T-helper 17 cell (primary cell): ENCODE measurements at regions not wholly inside any gene's neighbourhood (a gene's known extent, or its start where the extent isn't known, plus 50 kb on each side); places are given as distances from the start of the nearest gene placed in this dataset.

Source experiments
- ATAC-seq: fragments of 150-1000 bp; cut with Tn5 transposase; 2 replicates; pipeline ENCODE4 v1.10.0; 2021; ENCODE audit warnings: mild to moderate bottlenecking, moderate library complexity
- DNase-seq, 3 donors: peaks; one replicate each; pipeline versions ENCODE4 v3.0.0 to v3.0.0-alpha.2; 2020 to 2021
- H3K9me3 ChIP-seq: one replicate; pipeline ENCODE4 v1.7.0; 2013; ENCODE audit warnings: low read length, mild to moderate bottlenecking; ENCODE audit not compliant: control insufficient read depth, poor library complexity, severe bottlenecking
- H3K27ac Mint-ChIP-seq: one replicate; pipeline ENCODE4 v1.8.0; 2022; ENCODE audit warnings: mild to moderate bottlenecking, moderate library complexity, mixed read lengths
- H3K27me3 Mint-ChIP-seq: one replicate; pipeline ENCODE4 v1.8.0; 2022; ENCODE audit warnings: mixed read lengths
- H3K36me3 Mint-ChIP-seq: one replicate; pipeline ENCODE4 v1.8.0; 2022; ENCODE audit warnings: low read depth, mixed read lengths
- H3K4me1 Mint-ChIP-seq: one replicate; pipeline ENCODE4 v1.8.0; 2022; ENCODE audit warnings: mild to moderate bottlenecking, mixed read lengths
- H3K4me3 Mint-ChIP-seq: one replicate; pipeline ENCODE4 v1.8.0; 2022; ENCODE audit warnings: mild to moderate bottlenecking, moderate library complexity, mixed read lengths

- Mint-ChIP-seq H3K36me3 (peaks cover 2% of the 10 kb centered on the region), H3K4me1 (no peaks in the 10 kb centered on the region), H3K27ac (no peak overlapping the region), H3K4me3 (no peak overlapping the region), H3K27me3 (peaks cover 20% of the 10 kb centered on the region)
- ATAC-seq: no peak
- H3K9me3 ChIP-seq: no peaks in the 10 kb centered on the region
- no peak for DNase-seq
Measured at GRCh38 chr3:5310509-5310908, 123.0 kb downstream of the EDEM1 start.

- no peak overlapping the region for H3K4me3 Mint-ChIP-seq
- H3K36me3 Mint-ChIP-seq: peaks cover 2% of the 10 kb centered on the region
- ATAC-seq (no peak), DNase-seq (no peak)
- H3K9me3 ChIP-seq: no peaks in the 10 kb centered on the region
- H3K4me1 Mint-ChIP-seq: no peaks in the 10 kb centered on the region
- no peak overlapping the region for H3K27ac Mint-ChIP-seq
- peaks cover 9% of the 10 kb centered on the region for H3K27me3 Mint-ChIP-seq
Measured at GRCh38 chr3:5312290-5312689, 124.8 kb downstream of the EDEM1 start.

- no peak overlapping the region for H3K27ac Mint-ChIP-seq
- no peaks in the 10 kb centered on the region for H3K4me1 Mint-ChIP-seq
- peaks cover 2% of the 10 kb centered on the region for H3K36me3 Mint-ChIP-seq
- H3K27me3 Mint-ChIP-seq: peaks cover 5% of the 10 kb centered on the region
- ATAC-seq: no peak
- DNase-seq: no peak
- H3K4me3 Mint-ChIP-seq: no peak overlapping the region
- H3K9me3 ChIP-seq: no peaks in the 10 kb centered on the region
Measured at GRCh38 chr3:5314897-5315296, 127.4 kb downstream of the EDEM1 start.

- no peak for ATAC-seq
- DNase-seq: no peak
- Mint-ChIP-seq H3K36me3 (no peaks in the 10 kb centered on the region), H3K4me1 (no peaks in the 10 kb centered on the region), H3K4me3 (no peak overlapping the region), H3K27me3 (peaks cover 5% of the 10 kb centered on the region), H3K27ac (no peak overlapping the region)
- no peaks in the 10 kb centered on the region for H3K9me3 ChIP-seq
Measured at GRCh38 chr3:5317557-5317956, 130.1 kb downstream of the EDEM1 start.

DNA sequence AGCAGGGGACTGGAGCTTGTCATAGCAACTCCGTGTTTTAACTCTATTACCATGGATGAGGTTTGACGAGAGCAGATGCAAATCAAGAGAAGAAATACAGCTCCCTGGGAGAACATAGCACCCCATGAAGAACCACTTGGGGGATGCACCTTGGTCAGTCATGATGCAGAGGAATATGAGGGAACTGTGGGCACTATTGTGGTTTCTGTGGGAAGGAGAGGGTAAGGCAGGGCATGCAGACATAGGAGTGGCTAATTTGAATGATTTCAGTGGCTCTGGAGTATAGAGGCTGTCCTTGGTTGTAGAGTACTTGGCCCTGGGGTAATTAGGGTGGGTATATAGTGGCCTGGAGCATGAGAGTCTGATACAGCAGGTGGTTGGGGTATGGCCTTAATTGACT, 131.9 kb downstream of the EDEM1 start:
- Mint-ChIP-seq H3K4me3 (no peak overlapping the region), H3K27ac (no peak overlapping the region), H3K36me3 (no peaks in the 10 kb centered on the region), H3K27me3 (peaks cover 7% of the 10 kb centered on the region), H3K4me1 (no peaks in the 10 kb centered on the region)
- DNase-seq: no peak
- no peak for ATAC-seq
- H3K9me3 ChIP-seq: no peaks in the 10 kb centered on the region

DNA sequence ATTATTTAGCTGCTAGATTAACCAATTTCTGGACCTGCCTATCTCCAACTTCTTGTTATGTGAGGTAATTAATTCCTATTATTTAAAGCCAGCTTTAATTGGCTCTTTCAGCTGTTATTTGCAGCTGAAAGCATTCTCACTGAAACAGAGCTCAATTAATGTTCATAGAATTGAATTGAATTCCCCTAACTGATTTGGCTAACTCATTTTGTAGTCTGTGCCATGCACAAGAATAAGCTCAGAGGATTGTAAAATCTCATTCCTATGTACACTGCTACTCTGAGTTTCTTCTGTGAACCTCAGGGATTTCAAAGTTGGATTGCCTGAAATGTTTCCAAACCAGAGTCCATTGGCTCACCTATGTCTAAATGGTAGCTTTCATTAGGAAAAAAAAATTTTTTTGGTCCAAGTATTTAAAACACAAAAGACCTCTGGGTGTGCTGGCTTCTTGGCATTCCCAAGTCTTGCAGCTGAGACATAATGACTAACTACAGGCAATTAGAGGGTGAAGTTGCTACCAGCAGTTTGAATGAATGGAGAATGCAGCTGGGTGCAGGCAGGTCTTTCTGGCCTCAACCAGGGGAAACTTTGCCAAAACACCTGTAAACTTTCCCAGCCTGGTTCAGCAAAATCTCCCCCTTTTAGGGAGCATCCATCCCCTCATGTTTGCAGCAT, 134.3 kb downstream of the EDEM1 start:
- Mint-ChIP-seq H3K4me3 (no peak overlapping the region), H3K36me3 (no peaks in the 10 kb centered on the region), H3K27me3 (peaks cover 7% of the 10 kb centered on the region), H3K27ac (no peak overlapping the region), H3K4me1 (no peaks in the 10 kb centered on the region)
- DNase-seq (no peak), ATAC-seq (no peak)
- no peaks in the 10 kb centered on the region for H3K9me3 ChIP-seq

DNA sequence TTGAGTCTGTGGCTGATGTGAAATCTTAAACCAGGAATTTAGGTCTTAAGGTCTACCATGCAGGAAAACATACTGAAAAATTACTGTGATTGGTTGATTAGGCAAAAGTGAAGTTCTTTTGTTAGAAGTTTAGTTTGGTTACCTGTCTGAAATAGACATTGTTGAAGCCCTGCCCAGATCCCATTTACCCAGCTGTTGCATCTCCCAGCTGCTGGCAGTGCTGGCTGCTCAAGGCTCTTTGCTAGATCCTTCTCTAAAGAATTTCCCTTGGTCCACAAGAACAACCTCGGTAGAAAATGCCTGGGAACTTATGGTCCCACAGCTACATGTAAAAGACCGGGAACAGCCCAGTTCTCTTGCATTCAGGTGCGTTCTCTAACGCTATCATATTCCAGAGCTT, 137.3 kb downstream of the EDEM1 start:
- H3K4me3 Mint-ChIP-seq: no peak overlapping the region
- DNase-seq: no peak
- H3K36me3 Mint-ChIP-seq: no peaks in the 10 kb centered on the region
- H3K9me3 ChIP-seq: no peaks in the 10 kb centered on the region
- ATAC-seq: no peak
- no peaks in the 10 kb centered on the region for H3K4me1 Mint-ChIP-seq
- peaks cover 7% of the 10 kb centered on the region for H3K27me3 Mint-ChIP-seq
- H3K27ac Mint-ChIP-seq: no peak overlapping the region

GRCh38 chr3:5330152-5330810, 142.8 kb downstream of the EDEM1 start:
- no peak for ATAC-seq
- Mint-ChIP-seq H3K36me3 (no peaks in the 10 kb centered on the region), H3K27me3 (no peaks in the 10 kb centered on the region), H3K27ac (no peak overlapping the region), H3K4me3 (no peak overlapping the region), H3K4me1 (no peaks in the 10 kb centered on the region)
- H3K9me3 ChIP-seq: no peaks in the 10 kb centered on the region
- no peak for DNase-seq

- ATAC-seq (no peak), DNase-seq (no peak)
- Mint-ChIP-seq H3K4me1 (no peaks in the 10 kb centered on the region), H3K27me3 (no peaks in the 10 kb centered on the region), H3K4me3 (no peak overlapping the region), H3K36me3 (no peaks in the 10 kb centered on the region), H3K27ac (no peak overlapping the region)
- no peaks in the 10 kb centered on the region for H3K9me3 ChIP-seq
Measured at GRCh38 chr3:5331567-5332269, 144.2 kb downstream of the EDEM1 start.

GRCh38 chr3:5332270-5332956, 144.9 kb downstream of the EDEM1 start:
- H3K36me3 Mint-ChIP-seq: no peaks in the 10 kb centered on the region
- no peaks in the 10 kb centered on the region for H3K4me1 Mint-ChIP-seq
- no peak overlapping the region for H3K4me3 Mint-ChIP-seq
- no peak for DNase-seq
- no peak overlapping the region for H3K27ac Mint-ChIP-seq
- H3K9me3 ChIP-seq: no peaks in the 10 kb centered on the region
- no peak for ATAC-seq
- H3K27me3 Mint-ChIP-seq: no peaks in the 10 kb centered on the region

DNA sequence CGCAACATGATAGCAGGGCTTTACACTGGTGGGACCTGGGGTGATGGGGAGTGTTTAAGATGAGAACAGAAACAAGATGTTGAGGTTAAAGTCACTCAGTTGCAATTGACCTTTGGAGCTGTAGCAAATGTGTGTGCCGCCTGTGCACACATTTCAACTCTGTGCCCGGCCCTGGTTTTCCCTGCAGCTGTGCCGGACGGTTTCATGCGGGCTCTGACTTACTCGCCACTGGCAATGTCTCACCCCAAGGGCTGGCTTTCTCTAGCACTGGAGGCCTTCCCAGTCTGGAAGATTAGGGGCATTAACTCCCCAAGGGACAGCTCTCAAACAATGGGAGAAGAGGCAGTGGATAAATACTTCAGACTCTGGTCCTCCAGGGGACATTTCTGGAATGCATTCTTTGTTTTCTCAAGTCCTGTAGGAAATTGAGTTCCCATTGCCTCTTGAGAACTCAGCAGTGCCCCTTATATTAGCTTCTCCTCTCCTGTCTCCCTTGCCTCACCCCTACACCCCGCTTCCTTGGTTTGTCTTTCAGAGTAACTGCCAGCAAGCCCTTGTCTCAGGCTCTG, 152.5 kb downstream of the EDEM1 start:
- ATAC-seq (no peak), DNase-seq (no peak)
- peaks cover 19% of the 10 kb centered on the region for H3K27me3 Mint-ChIP-seq
- H3K4me3 Mint-ChIP-seq: no peak overlapping the region
- no peak overlapping the region for H3K27ac Mint-ChIP-seq
- H3K4me1 Mint-ChIP-seq: no peaks in the 10 kb centered on the region
- peaks cover 3% of the 10 kb centered on the region for H3K36me3 Mint-ChIP-seq
- no peaks in the 10 kb centered on the region for H3K9me3 ChIP-seq

GRCh38 chr3:5341610-5342009, 154.1 kb downstream of the EDEM1 start:
- ATAC-seq (no peak), DNase-seq (no peak)
- no peaks in the 10 kb centered on the region for H3K9me3 ChIP-seq
- Mint-ChIP-seq H3K36me3 (peaks cover 3% of the 10 kb centered on the region), H3K4me1 (no peaks in the 10 kb centered on the region), H3K27ac (no peak overlapping the region), H3K4me3 (no peak overlapping the region), H3K27me3 (peaks cover 19% of the 10 kb centered on the region)

- no peak overlapping the region for H3K27ac Mint-ChIP-seq
- DNase-seq (no peak), ATAC-seq (no peak)
- peaks cover 24% of the 10 kb centered on the region for H3K27me3 Mint-ChIP-seq
- no peak overlapping the region for H3K4me3 Mint-ChIP-seq
- no peaks in the 10 kb centered on the region for H3K4me1 Mint-ChIP-seq
- H3K36me3 Mint-ChIP-seq: peaks cover 3% of the 10 kb centered on the region
- H3K9me3 ChIP-seq: no peaks in the 10 kb centered on the region
Measured at GRCh38 chr3:5343459-5343858, 156.0 kb downstream of the EDEM1 start.
